Muscle of leg (tissue), 3 donors: ENCODE measurements at regions not wholly inside any gene's neighbourhood (a gene's known extent, or its start where the extent isn't known, plus 50 kb on each side); places are given as distances from the start of the nearest gene placed in this dataset.

Experiments used
- DNase-seq: peaks from one replicate; pipeline ENCODE4 v3.0.0; 2013
- H3K27ac ChIP-seq: one replicate; pipeline ENCODE4 v1.5.1; 2013; ENCODE audit warnings: mild to moderate bottlenecking, low read length, control low read depth
- H3K27me3 ChIP-seq: one replicate; pipeline ENCODE4 v1.6.1; 2013; ENCODE audit warnings: low read length; ENCODE audit not compliant: control insufficient read depth, insufficient read depth
- H3K36me3 ChIP-seq: one replicate; pipeline ENCODE4 v1.6.1; 2013; ENCODE audit warnings: low read length; ENCODE audit not compliant: control insufficient read depth, insufficient read depth
- H3K4me1 ChIP-seq: one replicate; pipeline ENCODE4 v1.6.1; 2013; ENCODE audit warnings: low read length; ENCODE audit not compliant: control insufficient read depth, insufficient read depth
- H3K4me3 ChIP-seq: one replicate; pipeline ENCODE4 v1.5.1; 2013; ENCODE audit warnings: low read length, control low read depth
- H3K9me3 ChIP-seq: replicated peaks from 2 replicates; pipeline ENCODE4 v1.6.1; 2013; ENCODE audit warnings: low read depth, low read length; ENCODE audit not compliant: control insufficient read depth
- WGBS: methylation state at CpG from one replicate; pipeline ENCODE4 v1.1.5; 2013; ENCODE audit warnings: missing lambda C conversion rate; ENCODE audit not compliant: insufficient coverage; 5-methylcytosine and 5-hydroxymethylcytosine counted together

- H3K9me3 ChIP-seq = no peaks in the 10 kb centered on the region
- H3K4me1 ChIP-seq = peaks cover 11% of the 10 kb centered on the region
- no peak overlapping the region for H3K4me3 ChIP-seq
- no peaks in the 10 kb centered on the region for H3K27me3 ChIP-seq
- WGBS = 16% methylated on average over 9 of the region's 12 CpGs
- peak; percentile 89 for DNase-seq
- H3K27ac ChIP-seq = peak overlapping the region; percentile 11
- no peaks in the 10 kb centered on the region for H3K36me3 ChIP-seq
Observed at GRCh38 chr4:138910914-138911336, 104.7 kb upstream of the NOCT start.

DNA sequence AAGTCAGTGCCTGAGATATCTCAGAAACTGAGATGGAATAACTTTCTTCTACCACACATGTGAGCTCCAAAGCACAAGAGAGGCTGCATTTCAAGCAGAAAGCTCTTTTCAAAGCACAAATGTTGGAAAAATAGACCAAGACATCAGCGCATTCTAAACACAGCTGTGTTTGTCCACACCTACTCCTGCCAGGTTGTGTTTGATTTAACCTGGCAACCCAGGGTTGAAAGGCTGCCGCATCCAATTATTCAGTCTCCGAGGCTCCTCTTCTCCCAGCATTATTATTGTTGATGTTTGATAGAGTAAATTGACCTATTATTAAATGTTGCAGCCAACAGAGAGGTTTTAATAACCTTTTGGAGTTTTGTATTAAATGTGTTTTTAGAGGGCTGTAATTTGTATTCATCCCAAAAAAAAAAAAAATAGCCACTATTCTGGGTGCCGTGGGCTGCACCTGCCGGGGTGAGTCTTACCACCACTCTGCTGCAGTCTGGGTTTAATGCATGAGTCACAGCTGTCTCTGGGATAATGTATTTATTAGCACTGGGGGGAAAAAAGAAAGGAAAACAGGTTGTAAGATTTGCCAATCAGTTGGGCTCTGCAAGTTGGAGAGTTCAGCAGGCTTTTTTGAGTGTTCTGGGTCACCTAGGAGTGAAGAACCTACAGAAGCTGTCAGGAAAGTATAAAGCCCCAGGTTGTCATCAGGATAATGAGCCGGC lies 105.2 kb upstream of the NOCT start:
- H3K9me3 ChIP-seq = no peaks in the 10 kb centered on the region
- peak; percentile 45 for DNase-seq
- 80% methylated on average over 1 of the region's 6 CpGs for WGBS

DNA sequence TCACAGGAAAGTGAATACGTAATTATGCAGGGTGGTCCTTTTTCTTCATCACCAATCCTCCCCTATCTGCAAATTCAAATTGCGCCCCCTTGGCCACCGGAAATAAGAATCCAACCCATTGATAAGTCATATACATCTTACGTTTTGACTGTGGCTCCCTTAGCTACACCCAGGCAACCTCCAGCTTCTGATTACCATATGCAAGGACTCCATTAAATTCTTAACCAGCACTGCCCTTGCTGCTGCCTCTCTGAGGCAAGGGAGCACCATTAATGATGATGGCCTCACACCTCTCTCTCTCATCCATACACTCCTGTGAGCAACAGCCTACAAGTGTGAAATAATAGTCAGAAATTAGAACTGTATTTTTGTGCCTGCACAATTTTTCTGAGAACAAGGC lies 106.0 kb upstream of the NOCT start:
- WGBS = 94% methylated on average over 4 of the region's 4 CpGs
- H3K9me3 ChIP-seq = no peaks in the 10 kb centered on the region
- no peaks in the 10 kb centered on the region for H3K27me3 ChIP-seq
- no peaks in the 10 kb centered on the region for H3K36me3 ChIP-seq
- no peak overlapping the region for H3K27ac ChIP-seq
- H3K4me3 ChIP-seq = no peak overlapping the region
- DNase-seq = no peak
- peaks cover 11% of the 10 kb centered on the region for H3K4me1 ChIP-seq

More for the DNA sequence above, 105.2 kb upstream of the NOCT start:
- Histone ChIP-seq H3K36me3 (no peaks in the 10 kb centered on the region), H3K27ac (no peak overlapping the region), H3K4me1 (peaks cover 11% of the 10 kb centered on the region), H3K4me3 (no peak overlapping the region), H3K27me3 (no peaks in the 10 kb centered on the region)

- no peaks in the 10 kb centered on the region for H3K9me3 ChIP-seq
- peaks cover 11% of the 10 kb centered on the region for H3K4me1 ChIP-seq
- WGBS = no CpG with 5 or more reads among the region's 5 CpGs
Observed at GRCh38 chr4:138908134-138908533, 107.4 kb upstream of the NOCT start.

DNA sequence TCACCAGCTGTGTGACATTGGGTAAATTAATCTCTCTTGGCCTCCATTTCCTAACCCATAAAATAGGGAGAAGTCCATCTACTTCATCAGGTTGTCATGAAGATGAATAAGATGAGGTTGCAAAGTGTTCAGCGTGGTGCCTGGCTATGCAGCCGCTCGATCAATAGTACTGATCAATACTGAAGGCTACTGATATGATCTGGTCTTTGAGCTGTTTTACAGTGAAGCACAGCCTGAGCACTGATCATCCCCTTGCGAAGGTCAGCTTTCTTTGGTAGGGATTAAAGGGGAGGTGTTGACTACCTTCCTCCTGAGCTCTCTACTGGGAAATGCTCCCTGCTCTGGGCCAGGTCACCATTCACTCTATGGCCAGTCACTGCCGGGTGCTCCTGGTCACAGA lies 108.4 kb upstream of the NOCT start:
- WGBS = 100% methylated on average over 3 of the region's 5 CpGs
- Histone ChIP-seq H3K9me3 (no peaks in the 10 kb centered on the region), H3K36me3 (no peaks in the 10 kb centered on the region), H3K4me3 (no peak overlapping the region), H3K27me3 (no peaks in the 10 kb centered on the region), H3K4me1 (peaks cover 11% of the 10 kb centered on the region), H3K27ac (no peak overlapping the region)
- no peak for DNase-seq

More at GRCh38 chr4:138908134-138908533, 107.4 kb upstream of the NOCT start:
- Histone ChIP-seq H3K36me3 (no peaks in the 10 kb centered on the region), H3K4me3 (no peak overlapping the region), H3K27ac (no peak overlapping the region), H3K27me3 (no peaks in the 10 kb centered on the region)
- DNase-seq = no peak

DNA sequence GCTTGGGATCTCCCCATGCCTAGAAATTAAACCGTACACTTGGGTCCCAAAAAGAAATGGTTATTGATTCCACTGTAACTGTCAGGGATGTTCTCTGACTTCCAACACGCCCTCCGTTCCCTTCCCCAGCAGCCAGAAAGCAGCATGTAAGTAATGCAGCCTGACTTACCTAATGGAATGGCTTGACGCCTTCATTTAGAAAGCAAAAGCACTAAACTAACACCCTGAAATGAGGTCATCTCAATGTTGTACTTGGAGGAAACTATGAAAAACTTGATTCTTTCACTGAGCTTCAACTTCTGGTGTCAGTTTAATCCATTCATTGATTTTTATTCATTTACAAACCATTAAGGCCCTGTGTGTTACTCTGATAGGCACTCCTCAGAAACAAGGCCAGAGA lies 110.8 kb upstream of the NOCT start:
- Histone ChIP-seq H3K36me3 (no peaks in the 10 kb centered on the region), H3K4me1 (no peaks in the 10 kb centered on the region), H3K27me3 (no peaks in the 10 kb centered on the region), H3K9me3 (no peaks in the 10 kb centered on the region), H3K4me3 (no peak overlapping the region), H3K27ac (no peak overlapping the region)
- DNase-seq = no peak
- 93% methylated on average over 3 of the region's 4 CpGs for WGBS

DNA sequence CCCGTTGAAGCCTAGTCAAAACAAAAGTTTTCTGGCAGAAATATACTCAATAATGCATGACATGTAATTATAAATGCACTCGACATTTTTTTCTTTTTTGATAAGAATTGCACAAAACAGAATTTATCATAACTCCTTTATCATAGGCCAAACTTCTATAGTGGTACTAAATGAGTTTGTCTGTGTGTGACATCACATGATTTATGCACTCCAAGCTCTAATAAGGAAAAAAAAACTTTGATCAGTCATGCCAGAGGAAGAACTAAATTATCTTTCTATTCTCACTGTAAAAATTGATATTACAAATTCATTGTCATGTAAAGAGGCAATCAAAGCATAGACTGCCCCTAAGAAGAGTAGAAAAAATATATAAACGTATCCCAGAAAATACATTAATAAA lies 112.4 kb upstream of the NOCT start:
- H3K27me3 ChIP-seq = no peaks in the 10 kb centered on the region
- DNase-seq = no peak
- no peak overlapping the region for H3K4me3 ChIP-seq
- no CpG with 5 or more reads among the region's 3 CpGs for WGBS
- H3K9me3 ChIP-seq = no peaks in the 10 kb centered on the region
- no peak overlapping the region for H3K27ac ChIP-seq
- peaks cover 1% of the 10 kb centered on the region for H3K4me1 ChIP-seq
- no peaks in the 10 kb centered on the region for H3K36me3 ChIP-seq

- H3K9me3 ChIP-seq = no peaks in the 10 kb centered on the region
- no peak for DNase-seq
- no peak overlapping the region for H3K4me3 ChIP-seq
- peaks cover 2% of the 10 kb centered on the region for H3K4me1 ChIP-seq
- H3K36me3 ChIP-seq = no peaks in the 10 kb centered on the region
- no peak overlapping the region for H3K27ac ChIP-seq
- 100% methylated on average over 1 of the region's 3 CpGs for WGBS
- H3K27me3 ChIP-seq = no peaks in the 10 kb centered on the region
Observed at GRCh38 chr4:138902705-138903104, 112.9 kb upstream of the NOCT start.

DNA sequence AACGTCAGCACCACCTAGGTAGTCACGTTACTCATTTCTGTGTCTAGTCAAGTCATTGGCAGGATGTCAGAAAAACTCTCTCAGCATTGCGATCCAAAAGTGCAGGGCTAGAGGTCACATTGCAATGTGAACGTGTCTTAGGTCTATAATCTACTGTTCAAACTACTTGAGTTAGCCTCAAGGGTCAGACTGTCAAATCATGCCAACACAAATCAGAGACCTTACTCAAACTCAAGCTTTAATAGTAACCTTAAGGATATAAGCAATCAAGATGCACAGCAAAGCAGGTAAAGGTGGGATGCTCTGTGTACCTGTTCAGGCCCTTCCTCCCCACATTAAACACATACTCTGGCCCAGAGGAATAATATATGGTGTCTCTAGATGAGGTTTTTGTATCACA lies 114.4 kb upstream of the NOCT start:
- Histone ChIP-seq H3K27me3 (no peaks in the 10 kb centered on the region), H3K36me3 (no peaks in the 10 kb centered on the region), H3K9me3 (no peaks in the 10 kb centered on the region), H3K4me3 (no peak overlapping the region), H3K4me1 (peaks cover 2% of the 10 kb centered on the region), H3K27ac (no peak overlapping the region)
- DNase-seq = no peak
- 40% methylated on average over 2 of the region's 4 CpGs for WGBS

GRCh38 chr4:138899999-138900398 lies 115.6 kb upstream of the NOCT start:
- Histone ChIP-seq H3K4me3 (no peak overlapping the region), H3K27ac (no peak overlapping the region), H3K36me3 (no peaks in the 10 kb centered on the region), H3K9me3 (no peaks in the 10 kb centered on the region), H3K27me3 (no peaks in the 10 kb centered on the region), H3K4me1 (peaks cover 2% of the 10 kb centered on the region)
- no peak for DNase-seq
- WGBS = 80% methylated on average over 1 of the region's 3 CpGs

- no peak for DNase-seq
- Histone ChIP-seq H3K4me1 (peaks cover 2% of the 10 kb centered on the region), H3K27me3 (no peaks in the 10 kb centered on the region), H3K27ac (no peak overlapping the region), H3K36me3 (no peaks in the 10 kb centered on the region), H3K9me3 (no peaks in the 10 kb centered on the region), H3K4me3 (no peak overlapping the region)
- WGBS = 40% methylated on average over 1 of the region's 2 CpGs
Observed at GRCh38 chr4:138898282-138898681, 117.3 kb upstream of the NOCT start.
